ENCODE measurements at regions not wholly inside any gene's neighbourhood (a gene's known extent, or its start where the extent isn't known, plus 50 kb on each side); places are given as distances from the start of the nearest gene placed in this dataset.
"Not testable (repeated sequence)": the region's sequence is repeated elsewhere in the genome, so short reads cannot be mapped to it uniquely, and the experiment has no call there.

DNA sequence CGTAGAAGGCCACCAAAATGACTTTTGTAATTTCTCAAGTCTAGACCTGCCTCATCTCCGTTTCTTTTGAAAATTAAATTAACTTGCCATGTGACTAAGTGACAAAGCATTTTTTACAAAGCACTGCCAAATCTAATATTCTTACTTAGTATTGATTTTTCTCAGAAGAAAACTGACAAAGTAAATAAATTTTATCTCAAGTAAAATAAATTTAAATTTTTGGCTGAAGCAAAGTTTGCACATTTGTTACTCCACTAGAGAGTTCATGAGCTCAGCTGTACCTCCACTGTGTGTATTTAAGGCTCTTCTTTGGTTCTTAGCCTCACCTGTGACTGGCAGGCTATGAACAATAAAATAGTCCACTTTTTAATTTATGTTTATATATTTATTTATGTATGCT is 441.1 kb upstream of the PCDH10 start:
- DNase-seq, result no peak

DNA sequence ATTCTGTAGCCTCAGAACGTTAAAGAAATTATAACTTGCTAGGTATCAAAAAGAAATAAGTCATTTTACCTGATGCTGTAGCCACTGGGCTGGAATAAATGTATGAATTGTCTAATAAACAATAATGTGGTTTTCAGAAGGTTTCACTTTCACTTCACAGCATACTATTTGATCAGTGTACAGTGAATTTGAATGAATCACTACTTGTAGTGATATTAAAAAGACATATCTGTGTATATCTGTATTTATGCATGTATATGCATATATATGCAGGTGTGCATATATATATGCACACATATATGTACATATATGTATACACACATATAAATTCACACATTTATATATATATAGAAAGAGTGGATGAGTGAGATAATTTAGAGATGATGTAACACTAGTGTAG is 440.0 kb upstream of the PCDH10 start:
- DNase-seq, result no peak

DNA sequence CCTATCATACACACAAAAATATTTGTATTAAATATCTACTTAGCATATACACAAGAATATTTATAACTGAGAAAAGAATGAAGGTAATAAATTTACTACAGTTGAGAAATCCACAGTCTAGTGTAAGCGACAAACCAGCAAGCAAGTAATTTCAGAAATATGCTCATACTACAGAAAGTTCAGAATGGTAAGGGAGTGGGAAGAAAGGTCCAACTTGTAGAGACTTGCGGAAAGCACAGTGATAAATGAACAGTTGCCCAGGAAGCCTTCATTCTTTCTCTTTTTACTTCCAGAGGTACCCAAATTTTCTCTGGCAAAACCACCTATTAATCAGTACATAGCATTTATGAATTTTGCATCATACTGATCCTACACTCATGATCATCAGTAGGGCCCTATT is 438.1 kb upstream of the PCDH10 start:
- DNase-seq, result no peak

DNA sequence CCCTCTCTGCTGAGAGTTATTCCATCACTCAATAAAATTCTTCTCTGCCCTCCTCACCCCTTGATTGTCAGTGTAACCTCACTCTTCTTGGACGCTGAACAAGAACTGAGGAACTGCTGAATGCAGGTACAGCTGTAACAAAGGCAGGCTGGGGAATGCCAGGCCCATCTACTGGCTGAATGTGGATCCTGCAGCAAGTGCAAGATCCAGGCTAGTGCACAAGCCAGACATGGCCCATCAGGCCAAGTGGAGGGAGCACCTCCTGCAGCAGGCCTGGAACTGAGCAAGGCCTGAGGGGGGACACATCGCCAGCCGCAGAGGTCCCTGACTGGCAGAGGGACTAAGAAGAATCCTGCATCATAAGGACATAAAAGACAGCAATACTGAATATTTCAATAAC is 411.8 kb upstream of the PCDH10 start:
- no peak for DNase-seq

GRCh38 chr4:132759199-132759780 is 389.8 kb upstream of the PCDH10 start:
- no peak for DNase-seq

- no peak for DNase-seq
Observed at GRCh38 chr4:132763465-132763864, 385.6 kb upstream of the PCDH10 start.

DNA sequence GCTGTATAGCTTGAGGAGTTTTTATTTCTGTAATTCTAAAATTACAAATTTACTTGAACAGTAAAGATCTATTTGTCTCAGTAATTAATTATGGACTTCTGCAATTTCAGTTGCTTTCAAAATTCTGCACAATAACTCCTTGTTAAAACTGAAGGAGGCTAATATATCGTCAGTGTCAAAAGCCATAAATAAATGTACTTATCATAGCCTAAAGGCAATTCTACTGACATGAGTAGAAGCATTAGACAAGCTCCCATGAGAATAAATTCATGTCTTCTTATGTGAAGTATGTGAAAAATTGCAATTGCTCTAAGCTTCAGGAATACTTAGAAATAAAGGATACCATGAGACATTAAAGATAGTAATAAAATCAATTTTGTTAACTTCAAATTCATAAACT is 381.2 kb upstream of the PCDH10 start:
- no peak for DNase-seq

DNA sequence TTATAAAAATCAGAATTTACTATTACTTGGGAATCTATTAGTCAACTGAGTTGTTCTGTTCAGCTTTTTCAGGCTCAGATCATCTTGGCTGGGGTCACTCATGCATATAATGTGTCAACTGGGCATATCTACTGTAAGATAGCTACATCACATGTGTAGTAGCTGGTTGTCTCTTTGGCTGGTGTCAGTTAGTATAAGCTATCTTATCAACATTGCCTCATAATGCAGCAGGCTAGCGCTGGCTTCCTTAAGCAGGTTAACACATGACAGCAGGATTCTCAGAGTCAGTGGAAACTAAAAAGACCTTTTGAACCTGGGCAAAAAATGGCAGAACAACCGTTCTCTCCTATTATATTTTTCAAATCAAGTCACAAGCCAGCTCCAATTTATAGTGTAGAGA is 378.3 kb upstream of the PCDH10 start:
- no peak for DNase-seq

DNA sequence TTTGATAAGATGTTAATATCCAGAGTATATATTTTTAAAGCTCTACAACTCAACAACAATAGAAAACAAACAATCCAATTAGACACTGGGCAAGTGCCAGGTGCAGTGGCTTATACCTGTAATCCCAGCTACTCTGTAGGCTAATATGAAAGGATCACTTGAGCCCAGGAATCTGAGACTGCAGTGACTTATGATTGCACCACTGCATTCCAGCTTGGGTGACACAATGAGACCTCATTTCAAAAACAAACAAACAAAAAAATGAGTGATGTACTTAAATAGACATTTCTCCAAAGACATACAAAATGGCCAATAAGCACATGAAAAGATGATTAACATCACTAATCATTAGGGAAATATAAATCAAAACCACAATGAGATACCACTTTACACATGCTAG is 356.8 kb upstream of the PCDH10 start:
- DNase-seq, result no peak

- no peak for DNase-seq
Observed at GRCh38 chr4:132797856-132798255, 351.2 kb upstream of the PCDH10 start.

DNA sequence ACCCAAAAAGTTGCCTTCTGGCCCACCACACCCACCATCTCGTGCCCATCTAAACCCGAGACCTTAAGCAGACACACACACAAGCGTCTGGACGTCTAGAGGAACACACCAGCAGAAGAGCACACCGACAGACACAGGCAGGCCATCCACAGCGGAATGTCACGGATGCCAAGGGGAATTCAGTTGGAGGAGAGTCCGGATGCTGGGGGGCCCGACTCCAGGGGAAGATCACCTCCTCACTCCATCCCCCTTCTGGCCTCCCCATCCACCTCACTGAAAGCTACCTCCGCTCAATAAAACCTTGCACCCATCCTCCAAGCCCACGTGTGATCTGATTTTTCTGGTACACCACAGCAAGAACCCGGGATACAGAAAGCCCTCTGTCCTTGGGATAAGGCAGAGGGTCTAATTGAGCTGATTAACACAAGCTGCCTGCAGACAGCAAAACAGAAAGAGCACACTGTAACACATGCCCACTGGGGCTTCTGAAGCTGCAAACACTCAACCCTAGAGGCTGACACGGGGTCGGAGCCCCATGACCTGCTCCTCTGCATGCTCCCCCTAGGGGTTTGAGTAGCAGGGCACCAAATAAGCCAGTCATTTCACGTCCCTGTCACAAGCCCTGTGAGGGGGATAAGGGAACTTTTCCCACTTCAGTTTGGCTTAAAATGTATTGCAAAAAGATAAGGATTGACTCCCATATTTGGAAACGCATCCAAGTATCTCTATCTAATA is 339.6 kb upstream of the PCDH10 start:
- peak in 1 of 2 experiments; percentile 1 for DNase-seq

DNA sequence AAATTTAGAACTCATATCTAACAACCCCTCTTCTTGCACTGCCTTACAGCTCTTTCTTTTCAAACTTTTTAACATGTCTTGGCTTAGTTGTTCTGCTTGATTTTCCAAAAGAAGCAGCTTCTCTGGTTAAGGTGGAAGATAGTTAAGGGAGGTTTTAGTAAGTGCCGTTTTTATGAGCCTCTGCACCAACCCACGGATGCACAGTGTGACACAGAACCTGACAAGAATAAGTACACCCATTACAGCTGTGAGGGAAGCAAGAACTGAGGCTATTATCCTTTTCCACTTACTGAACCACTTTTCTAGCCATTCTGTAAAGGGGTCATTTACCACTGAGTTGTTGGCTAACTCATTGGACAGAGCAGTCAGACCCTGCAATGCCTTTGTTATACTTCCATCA is 336.0 kb upstream of the PCDH10 start:
- not testable (repeated sequence) for DNase-seq

DNA sequence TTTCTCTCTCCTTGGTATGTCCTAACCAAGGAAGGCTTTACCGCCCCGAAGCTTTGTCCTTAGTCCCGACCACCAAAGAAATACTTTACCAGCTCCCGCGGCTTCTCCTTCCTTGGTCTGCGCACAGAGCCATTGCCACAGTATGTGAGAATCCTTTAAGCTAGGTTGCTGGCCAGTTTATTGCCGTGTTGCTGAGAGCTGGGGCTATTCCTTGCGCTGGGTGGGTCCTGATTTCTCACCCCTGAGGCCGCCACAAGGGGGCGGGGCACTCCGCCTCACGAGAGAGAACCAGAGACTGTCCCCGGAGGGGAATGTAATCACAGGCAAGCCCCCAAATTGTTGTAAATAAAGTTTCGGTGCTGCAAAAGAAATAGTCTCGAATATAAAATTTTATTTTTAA is 331.0 kb upstream of the PCDH10 start:
- DNase-seq, result no peak

DNA sequence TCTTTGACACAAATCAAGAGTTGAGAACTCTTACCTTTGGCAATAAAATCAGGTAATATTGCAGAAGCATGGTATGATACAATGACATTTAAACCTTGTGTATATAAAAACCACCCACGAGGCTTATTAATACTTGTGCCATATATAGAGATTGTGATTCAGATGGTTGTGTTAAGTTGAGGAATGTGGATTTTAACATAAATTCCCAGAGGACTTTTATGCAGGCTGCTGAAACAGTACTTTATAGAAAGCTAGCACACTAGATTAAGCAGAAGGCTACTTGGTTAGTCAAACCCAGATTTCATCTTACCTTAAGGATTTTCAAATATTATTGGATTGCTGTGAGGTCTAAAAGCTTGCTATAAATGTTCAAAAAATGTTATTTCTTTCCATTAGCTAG is 325.7 kb upstream of the PCDH10 start:
- DNase-seq, result no peak

DNA sequence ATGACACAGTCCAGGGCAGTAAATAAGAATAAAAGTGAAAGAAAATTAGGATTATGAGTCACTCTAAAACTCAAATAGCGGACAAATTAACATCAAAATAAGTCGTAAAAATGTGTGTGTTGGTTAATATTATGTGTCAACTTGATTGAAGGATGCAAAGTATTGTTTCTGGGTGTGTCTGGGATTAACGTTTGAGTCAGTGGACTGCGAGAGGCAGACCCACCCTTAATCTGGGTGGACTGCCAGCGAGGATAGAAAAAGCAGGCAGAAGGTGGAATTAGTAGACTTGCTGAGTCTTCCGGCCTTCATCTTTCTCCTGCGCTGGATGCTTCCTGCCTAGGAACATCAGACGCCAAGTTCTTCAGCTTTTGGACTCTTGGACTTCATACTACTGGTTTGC is 324.3 kb upstream of the PCDH10 start:
- DNase-seq, result no peak

DNA sequence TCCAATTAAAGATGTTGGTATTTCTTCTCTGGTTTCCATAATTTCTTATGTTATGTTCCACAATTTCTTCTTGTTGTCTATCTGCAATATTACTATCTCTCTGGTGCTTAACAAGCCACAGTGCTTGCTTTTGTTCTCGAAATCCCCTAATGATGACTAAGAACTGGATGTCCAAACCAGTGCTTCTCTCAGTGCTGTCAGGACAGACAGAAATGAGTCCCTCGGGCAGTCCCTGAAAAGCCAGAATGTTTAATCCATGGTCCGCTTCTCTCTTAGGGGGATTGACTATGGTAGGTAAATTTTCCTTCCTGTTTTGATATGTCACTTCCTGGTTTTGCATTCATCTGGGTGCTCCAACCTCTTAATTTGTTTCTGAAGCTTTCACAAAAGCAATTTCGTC is 321.6 kb upstream of the PCDH10 start:
- DNase-seq, result no peak

GRCh38 chr4:132838244-132838643 is 310.9 kb upstream of the PCDH10 start:
- no peak for DNase-seq

- no peak for DNase-seq
Observed at GRCh38 chr4:132839070-132839469, 310.0 kb upstream of the PCDH10 start.

DNA sequence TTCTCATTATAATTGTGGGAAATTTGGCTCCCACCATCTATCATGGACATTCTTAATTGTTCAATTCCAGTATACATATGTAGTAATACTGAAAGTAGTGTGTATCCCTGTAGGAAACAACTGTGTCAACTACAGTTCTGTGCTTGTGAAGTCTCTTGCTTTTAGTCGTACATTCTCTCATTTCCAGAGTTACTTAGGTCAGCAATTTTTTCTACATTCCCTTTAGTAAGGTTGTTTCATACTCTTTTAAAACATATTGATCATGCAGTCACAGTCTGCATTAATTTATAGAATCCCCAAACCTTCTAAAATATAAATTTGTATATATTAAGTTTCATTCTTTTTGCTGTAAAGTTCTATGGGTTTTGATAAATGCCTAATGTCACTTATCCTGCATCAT is 289.2 kb upstream of the PCDH10 start:
- DNase-seq, result no peak

DNA sequence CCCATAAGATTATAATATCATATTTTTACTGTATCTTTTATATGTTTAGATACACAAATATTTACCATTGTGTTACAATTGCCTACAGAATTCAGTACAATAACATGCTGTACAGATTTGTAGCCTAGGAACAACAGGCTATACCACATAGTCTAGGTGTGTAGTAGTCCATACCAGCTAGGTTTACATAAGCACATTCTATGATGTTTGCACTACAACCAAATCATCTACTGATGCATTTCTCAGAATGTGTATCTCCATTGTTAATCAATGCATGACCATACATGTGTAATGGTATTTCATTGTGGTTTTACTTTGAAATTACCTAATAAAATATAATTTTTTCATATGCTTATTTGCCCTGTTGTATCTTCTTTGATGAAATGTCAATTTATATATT is 288.1 kb upstream of the PCDH10 start:
- DNase-seq, result no peak

DNA sequence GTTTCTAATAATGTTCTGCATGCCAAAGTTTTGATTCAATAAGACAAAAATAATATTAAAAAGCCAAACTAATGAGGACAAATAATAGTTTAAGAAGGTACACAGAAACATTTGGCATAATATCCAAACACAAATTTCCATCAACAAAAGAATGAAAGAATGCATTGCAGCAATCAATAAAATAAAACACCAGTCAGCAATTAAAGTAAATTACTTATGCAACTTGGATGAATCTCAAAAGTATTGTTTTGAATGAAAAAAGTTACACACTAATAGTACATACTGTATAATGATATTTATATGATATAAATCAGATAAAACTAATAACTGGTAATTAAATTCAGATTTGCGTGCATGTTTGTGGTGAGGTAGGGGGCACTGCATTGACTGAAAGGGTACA is 285.5 kb upstream of the PCDH10 start:
- DNase-seq, result no peak

- DNase-seq, result no peak
Observed at GRCh38 chr4:132865458-132865857, 283.6 kb upstream of the PCDH10 start.

GRCh38 chr4:132865922-132866321 is 283.2 kb upstream of the PCDH10 start:
- DNase-seq, result no peak

DNA sequence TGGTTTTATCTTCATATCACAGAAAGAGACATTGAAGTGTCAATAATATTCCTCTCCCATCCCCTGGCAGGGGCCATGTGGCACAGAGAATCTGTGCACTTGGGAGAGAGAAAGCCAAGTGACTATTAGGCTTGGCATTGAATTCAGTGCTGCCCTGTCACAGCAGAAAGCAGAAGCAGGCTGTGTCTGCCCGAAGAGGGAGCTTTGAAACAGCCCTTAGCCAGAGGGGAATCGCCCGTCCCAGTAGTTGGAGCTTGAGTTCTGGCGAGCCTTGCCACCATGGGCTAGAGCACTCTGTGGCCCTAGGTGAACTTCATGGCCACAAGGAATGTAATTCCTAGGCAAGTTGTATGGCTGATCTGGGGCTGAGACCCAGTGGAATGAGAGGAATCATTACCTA is 282.5 kb upstream of the PCDH10 start:
- no peak for DNase-seq

GRCh38 chr4:132893787-132894186 is 255.3 kb upstream of the PCDH10 start:
- no peak for DNase-seq

Data from NCI-H524 (cell line).